ENCODE measurements at regions not wholly inside any gene's neighbourhood (a gene's known extent, or its start where the extent isn't known, plus 50 kb on each side); places are given as distances from the start of the nearest gene placed in this dataset.

DNA sequence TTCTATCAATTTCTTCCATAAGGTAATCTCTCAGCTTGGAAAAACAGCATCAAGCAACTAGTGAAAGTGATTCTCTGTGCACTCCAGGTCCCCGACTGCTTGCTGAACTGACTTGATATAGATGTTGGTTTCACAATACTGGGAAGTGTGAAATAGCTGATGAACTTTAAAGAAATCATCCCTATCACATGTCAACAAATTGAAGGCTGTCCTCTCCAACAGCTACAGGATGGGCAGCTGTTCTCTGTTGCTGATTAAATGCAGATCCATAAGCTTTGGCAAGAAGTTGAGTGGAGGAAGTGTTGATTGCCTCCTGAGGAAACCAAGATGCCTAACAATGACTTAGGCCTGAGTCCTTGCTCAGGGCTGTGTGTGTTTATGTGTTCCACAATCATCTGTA, 130.4 kb upstream of the GDF10 start:
- no peak for DNase-seq

DNA sequence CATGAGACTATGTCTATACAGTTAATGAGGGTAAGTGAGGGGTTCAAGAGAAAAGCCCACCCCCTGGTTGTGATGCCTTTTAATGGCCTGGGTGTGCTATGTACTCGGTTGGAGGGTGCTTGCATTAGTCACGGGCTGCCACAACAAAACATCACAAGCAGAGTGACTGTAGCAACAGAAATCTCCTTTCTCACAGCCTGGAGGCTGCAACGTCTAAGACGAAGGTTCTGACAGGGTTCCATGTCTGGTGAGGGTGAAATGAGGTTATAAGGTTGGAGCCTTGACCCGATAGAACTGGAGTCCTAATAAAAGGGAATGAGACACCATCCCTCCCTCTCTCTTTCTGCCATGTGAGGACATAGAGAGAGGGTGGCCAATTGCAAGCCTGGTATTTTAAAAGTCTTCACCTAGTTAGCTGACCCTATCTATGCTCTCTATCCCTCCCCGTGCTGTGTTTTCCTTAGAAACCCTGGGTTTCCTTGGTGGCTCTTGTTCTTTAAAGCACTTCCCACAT, 126.0 kb upstream of the GDF10 start:
- no peak for DNase-seq

DNA sequence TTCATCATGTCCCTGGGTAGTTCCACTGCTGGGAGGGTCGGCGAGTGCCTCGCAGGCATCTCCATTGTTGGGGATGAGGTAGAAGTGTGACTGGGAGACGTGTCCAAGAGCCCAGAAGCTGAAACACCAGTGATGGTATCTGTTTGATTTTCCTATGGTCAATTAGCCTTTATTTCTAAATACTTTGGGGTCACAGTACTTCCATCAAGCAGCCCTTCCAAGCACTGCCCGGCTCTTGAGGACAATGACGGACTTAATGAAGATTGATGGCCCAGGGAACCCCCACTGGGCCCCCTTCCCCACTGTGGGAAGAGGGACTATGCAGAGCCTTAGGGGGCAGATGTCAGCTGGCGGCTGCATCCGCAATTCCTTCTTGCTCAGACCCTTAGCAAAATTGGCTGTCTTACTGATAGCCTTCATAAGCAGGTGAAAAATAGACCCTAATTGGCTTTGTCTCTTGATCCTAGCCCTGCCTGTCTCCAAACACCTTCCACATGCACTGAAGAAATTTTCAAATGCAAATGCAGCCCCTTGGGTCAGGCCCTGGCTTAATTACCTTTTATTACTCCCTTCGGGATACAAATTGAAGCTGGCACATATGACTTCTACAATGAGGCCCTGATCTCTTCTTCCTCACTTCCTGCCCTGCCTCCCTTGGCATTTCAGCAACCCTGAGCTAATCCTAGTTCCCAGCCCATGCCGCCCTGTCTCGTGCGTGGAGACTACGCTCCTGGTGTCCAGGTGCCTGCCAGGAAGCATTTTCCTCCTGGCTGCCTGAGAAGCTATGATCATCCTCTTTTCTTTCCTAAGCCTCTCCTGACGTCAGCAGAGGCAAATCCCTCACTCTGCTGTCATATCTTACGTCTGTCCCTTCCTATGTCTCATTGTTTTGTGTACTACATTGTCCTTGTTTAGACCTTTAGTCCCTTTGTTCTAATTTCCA, 124.5 kb upstream of the GDF10 start:
- no peak for DNase-seq

DNA sequence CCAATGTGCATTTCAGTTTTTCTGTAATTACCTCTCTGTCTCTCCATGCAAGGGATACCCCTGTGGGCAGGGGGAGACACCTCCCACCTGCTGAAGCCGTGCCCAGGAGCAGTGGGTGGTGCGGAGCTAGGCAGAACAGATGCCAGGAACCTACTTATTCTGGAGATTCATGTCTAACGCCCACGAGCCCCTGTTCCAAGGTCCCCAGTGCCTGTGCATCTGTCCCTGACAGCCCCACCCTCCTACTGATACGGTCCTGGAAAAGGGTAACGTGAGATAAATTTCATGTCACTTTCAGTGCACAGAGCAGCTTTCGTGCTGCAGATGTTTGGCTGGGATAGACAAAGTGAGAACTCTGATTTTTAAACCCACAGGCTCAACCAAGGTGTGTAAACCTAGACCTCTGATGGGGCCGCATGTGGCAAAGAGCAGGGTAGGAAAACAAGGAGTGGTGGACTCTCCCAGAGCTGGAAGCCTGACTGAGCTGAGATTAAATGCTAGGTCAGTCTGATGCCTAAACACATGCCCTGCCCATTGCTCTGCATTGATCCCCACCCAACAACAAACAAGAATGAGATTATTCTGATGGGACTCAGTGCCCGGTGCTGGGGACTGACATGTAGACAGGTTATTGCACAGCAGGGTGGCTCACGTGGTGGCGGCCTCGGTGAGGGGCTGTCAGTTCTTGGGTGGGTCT, 123.6 kb upstream of the GDF10 start:
- no peak for DNase-seq

- DNase-seq, result no peak
Measured at GRCh38 chr10:47176903-47177868, 122.8 kb upstream of the GDF10 start.

DNA sequence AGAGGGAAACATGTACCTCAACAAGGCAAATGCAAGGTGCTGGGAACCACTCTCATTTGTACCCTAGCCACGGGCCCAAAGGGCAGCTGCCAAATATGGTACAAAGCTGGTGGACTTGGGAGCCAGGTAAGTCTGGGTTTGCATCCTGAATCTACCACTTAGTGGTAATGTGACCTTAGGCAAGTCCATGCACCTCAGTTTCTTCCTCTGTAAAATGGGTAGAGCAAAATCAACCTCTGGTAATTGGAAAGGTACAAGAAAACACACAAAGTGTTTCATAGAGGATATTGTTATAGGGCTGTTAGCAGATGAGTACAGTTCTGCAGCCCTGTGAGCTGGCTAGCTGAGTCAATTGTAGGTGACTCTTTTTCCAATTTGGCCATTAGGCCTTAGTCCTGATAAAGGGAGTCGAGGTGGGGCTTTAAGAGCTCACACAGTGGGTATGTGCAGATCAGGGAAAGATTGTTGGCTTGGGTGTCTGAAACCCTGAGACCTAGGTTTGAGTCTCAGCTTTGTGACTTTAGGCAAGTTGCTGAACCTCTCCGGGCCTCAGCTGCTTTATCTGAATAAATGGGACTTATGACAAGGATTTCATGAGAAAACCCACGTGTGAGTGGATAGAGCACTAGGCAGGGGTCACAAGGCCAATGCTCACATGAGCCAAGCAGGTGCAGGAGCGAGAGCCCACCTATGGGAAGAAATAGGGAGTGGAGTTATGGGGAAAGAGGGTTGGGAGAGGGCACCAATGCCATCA, 121.3 kb upstream of the GDF10 start:
- no peak for DNase-seq

DNA sequence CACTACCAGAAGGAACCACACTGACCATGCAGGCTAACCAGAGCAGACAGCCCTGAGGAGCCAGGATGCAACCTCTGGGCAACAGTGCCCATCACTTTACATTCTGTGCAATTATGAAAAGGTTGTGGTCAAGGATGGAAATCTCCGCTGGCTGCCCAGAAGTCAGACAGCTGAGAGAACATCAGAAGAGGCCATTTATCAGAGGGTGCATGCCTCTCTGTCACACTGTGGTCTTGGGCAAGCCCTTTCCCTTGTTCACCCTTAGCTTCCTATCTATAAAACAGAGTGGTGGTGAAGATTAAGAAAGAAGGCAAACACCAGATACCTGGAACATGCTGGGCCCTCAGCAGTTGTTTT, 120.7 kb upstream of the GDF10 start:
- no peak for DNase-seq

DNA sequence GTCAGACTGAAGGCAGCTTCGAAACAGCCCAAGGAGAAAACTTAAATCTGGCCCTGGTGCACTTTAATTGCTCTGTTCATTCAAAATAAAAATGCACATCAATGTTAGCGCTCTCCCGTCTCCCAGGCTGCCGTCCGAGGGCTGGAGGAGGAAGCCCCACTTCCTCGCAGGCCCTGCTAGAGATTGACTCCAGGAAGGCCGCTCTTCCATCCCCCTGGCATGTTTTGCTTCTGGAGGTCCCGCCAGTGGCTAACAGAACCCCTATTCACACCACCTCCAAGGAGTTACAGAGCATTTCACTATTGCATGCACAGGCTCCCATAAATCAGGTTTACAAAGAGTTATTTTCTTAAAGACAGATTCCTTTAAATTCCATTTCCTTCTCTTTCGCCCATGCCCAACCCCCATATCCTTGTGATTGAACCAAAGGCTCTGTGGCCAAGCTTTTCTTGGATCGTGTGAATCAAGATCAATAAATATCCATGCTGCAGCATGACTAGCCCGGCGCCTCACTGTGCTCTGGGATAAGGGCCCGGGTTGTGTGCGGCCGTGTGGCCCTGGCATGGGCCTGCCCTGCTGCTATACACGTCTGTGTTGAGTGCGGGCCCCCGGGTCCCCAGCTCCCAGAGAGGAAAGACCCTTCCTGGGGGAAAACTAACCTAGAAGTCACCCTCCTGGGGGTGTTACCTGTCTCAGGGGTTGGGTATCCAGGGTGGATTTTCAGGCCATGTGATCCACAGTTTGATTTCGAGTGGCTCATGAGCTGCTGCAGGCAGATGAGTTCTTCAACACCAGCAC, 118.7 kb upstream of the GDF10 start:
- no peak for DNase-seq

GRCh38 chr10:47182934-47183703, 116.9 kb upstream of the GDF10 start:
- no peak for DNase-seq

DNA sequence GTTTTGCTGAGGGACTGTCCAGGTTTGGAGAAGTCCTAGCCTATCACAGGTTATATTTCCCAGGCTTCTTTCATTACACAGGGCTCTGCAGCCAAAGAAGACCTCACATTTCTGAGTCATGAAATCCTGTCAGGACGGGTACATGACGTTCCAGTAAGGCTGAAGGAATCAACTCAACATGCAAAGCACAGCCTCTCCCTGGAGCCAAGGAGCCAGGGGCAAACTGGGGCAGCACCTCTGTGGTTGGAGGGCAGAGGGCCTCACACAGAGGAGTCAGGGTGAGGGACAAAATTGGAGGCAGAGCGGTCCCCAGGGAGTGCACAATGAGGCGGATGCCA, 116.3 kb upstream of the GDF10 start:
- no peak for DNase-seq

DNA sequence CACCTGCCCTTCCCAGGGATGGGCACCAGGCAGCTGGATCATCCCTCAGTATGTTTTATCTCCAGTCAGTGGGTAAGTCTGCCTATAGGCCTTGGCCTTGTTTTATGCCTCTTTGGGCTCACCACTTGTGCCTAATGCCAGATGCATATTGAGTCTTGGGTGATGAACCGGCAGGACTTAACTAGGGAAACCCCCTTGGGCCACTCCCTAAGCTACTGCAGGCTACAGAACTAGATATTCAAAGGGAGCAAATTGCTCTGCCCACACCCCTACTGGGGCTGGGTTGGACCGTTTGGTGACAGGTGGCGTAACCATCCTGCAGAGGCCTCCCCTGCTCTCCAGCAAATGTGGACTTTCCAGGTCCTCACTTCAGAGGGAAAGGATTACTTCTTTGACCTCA, 115.7 kb upstream of the GDF10 start:
- DNase-seq, result no peak

- DNase-seq, result no peak
Measured at GRCh38 chr10:47184724-47185330, 115.2 kb upstream of the GDF10 start.

- no peak for DNase-seq
Measured at GRCh38 chr10:47186941-47187340, 113.1 kb upstream of the GDF10 start.

GRCh38 chr10:47187592-47187991, 112.4 kb upstream of the GDF10 start:
- DNase-seq, result no peak

- no peak for DNase-seq
Measured at GRCh38 chr10:47188156-47188555, 111.8 kb upstream of the GDF10 start.

DNA sequence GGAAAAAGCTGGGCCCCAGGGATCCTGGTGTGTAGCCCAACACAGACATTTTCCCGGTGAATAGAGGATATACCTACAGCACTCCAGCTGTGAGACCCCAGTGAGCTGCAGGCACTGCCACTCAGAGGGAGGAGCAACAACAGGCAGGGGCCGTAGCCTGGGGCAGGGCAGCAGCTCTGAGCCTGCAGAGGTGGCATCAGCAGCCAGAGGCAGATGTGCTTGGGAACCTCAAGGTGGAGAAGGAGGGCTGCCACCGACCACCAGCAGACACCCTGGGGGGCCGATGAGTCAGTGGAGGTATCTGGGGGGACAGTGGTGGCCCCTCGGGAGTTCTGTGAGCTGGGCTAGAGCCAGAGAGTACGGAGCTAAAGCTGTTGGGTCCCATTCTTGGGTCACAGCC, 110.2 kb upstream of the GDF10 start:
- DNase-seq, result no peak

DNA sequence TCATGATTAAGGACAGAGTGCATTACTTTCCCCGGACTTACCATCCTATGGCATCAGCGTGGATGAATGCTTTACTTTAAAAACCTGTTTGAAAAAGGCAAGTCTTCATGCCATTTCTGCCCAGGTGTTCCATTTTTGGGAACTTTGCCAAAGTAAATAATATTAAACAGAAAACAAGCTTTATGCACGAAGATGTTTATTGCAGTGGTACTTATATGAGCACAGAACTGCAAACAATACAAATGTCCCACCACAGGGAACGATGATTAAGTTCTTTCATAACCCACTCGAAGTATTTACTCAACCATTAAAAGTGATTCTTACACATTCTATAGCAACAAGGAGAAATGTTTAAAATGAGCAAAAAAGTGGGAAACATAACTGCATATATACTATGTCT, 109.7 kb upstream of the GDF10 start:
- DNase-seq, result no peak

DNA sequence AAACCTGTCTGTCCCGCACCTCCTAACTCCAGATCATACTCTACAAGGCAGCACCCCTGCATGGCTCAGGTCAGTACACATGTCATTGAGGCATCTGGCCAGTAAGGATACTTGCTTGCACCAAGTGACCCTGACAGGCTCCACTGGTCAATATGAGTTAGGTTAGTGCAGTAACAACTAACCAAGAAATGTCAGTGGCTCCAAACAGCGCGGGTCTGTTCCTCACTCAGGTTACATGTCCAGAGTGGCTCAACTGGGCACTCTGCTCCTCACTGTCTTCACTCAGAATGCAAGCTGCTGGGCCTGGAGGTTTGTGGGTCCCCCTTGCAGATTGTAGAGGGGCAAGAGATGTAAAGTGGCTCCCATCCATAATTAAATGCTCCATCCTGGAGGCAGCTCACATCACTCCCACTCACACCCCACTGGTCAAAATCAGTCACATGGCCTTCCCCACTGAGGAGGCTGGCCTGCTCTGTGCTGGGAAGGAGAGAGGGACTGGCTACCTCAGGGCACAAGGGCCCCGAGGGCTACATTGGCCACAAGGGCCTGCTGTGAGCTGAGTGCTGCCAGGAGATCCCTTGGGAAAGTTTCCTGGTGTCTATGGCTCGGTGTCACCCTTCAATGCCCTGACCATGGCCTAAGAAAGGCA, 109.1 kb upstream of the GDF10 start:
- DNase-seq, result no peak

GRCh38 chr10:47192273-47192672, 107.7 kb upstream of the GDF10 start:
- no peak for DNase-seq

DNA sequence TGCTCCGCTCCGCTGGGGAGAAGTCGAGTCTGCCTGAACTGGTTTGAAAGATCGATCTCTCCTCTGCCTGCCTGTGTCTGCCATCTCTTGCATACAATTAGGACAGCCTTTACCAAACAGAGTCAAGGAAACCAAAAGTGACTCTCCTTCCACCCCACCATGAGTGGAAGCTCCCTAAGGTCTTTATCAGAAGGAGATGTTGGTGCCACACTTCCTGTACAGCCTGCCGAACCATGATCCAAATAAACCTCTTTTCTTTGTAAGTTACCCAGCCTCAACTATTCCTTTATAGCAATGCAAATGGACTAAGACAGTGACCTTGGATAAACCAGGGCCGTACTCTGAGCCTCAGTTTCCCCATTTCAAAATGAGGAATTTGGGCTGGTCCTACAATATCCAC, 106.3 kb upstream of the GDF10 start:
- DNase-seq, result no peak

Measured in right hindlimb (tissue), 1 donor.